Tibial nerve (tissue), 4 donors: ENCODE measurements at regions not wholly inside any gene's neighbourhood (a gene's known extent, or its start where the extent isn't known, plus 50 kb on each side); places are given as distances from the start of the nearest gene placed in this dataset.

Experiments used
- CTCF ChIP-seq, 5 experiments: fragments of 200-600 bp in 3 of 5; fragments of 450-650 bp in 2 of 5; sonication (generic) in 3 of 5; IDR thresholded peaks; one replicate each; pipeline ENCODE4 v1.5.1; 2016 to 2019; ENCODE audit warnings: antibody characterized with exemption in 5 of 5, mild to moderate bottlenecking in 3 of 5, moderate library complexity in 2 of 5
- EP300 ChIP-seq, 2 donors: sonication (generic); formaldehyde crosslinking; IDR thresholded peaks; one replicate each; pipeline ENCODE4 v1.6.1; 2017; ENCODE audit warnings: antibody characterized with exemption in 2 of 2, mild to moderate bottlenecking in 1 of 2
- POLR2A ChIP-seq, 2 donors: fragments of 450-650 bp; IDR thresholded peaks; one replicate each; pipeline ENCODE4 v1.6.1; 2017; ENCODE audit warnings: antibody characterized with exemption in 2 of 2, mild to moderate bottlenecking in 2 of 2, moderate library complexity in 2 of 2

DNA sequence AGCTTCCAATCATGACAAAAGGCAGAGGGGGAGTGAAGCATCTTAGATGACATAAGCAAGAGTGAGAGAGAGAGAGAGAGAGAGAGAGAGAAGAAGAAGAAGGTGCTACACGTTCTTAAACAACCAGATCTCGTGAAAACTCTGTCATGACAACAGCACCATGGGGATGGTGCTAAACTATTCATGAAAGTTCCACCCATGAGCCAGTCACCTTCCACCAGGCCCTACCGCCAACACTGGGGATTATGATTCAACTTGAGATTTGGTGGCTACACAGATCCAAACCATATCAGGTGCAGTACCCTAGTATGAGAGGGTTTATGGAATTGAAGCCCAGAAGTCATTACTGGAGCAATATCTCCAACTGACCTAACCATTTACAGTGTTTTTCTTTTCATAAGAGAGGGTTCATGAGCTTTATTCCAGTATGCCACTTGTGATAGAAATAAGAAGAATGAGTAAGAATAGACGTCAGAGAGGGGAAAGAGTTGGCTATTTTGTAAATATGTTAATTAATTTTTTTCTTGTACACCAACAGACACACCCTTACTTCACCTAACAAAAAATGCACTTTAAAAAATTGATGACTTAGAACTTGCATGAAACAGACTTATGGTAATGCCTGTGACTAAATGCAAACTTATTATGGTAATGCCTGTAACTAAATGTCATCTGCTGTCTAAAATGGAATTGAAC, 680.4 kb upstream of the ITGA1 start:
- TF ChIP-seq CTCF (IDR thresholded peaks at IDR 0.05) (no peak), POLR2A (IDR thresholded peaks at IDR 0.05) (no peak), EP300 (IDR thresholded peaks at IDR 0.05) (no peak)
